Trophoblast cell (in vitro differentiated cells and primary cell): ENCODE measurements at regions not wholly inside any gene's neighbourhood (a gene's known extent, or its start where the extent isn't known, plus 50 kb on each side); places are given as distances from the start of the nearest gene placed in this dataset.
A peak's percentile ranks its signal among the peaks of the same experiment; 100 is the strongest.

Experiments used
- DNase-seq, 2 donors: peaks; one replicate each; pipeline ENCODE4 v3.0.0-alpha.2; 2016
- H2AFZ ChIP-seq: 2 replicates; pipeline ENCODE4 v1.6.1; 2013; ENCODE audit warnings: low read length, moderate library complexity, mild to moderate bottlenecking; ENCODE audit not compliant: insufficient read depth, poor library complexity
- H2AK5ac ChIP-seq: 2 replicates; pipeline ENCODE4 v1.6.1; 2013; ENCODE audit warnings: mild to moderate bottlenecking, low read length
- H2BK120ac ChIP-seq: 2 replicates; pipeline ENCODE4 v1.6.1; 2013; ENCODE audit warnings: low read length, mild to moderate bottlenecking, moderate library complexity; ENCODE audit not compliant: insufficient read depth, poor library complexity
- H2BK12ac ChIP-seq: 2 replicates; pipeline ENCODE4 v1.6.1; 2013; ENCODE audit warnings: mild to moderate bottlenecking, low read length, moderate library complexity
- H2BK5ac ChIP-seq: 2 replicates; pipeline ENCODE4 v1.6.1; 2013; ENCODE audit warnings: low read length, low read depth, moderate library complexity, mild to moderate bottlenecking; ENCODE audit not compliant: poor library complexity
- H3K14ac ChIP-seq: 2 replicates; pipeline ENCODE4 v1.6.1; 2013; ENCODE audit warnings: mild to moderate bottlenecking, low read length
- H3K18ac ChIP-seq: 2 replicates; pipeline ENCODE4 v1.6.1; 2013; ENCODE audit warnings: mild to moderate bottlenecking, low read length
- H3K23ac ChIP-seq: 2 replicates; pipeline ENCODE4 v1.6.1; 2013; ENCODE audit warnings: low read length
- H3K27ac ChIP-seq: 2 replicates; pipeline ENCODE4 v1.5.1; 2013; ENCODE audit warnings: low read depth, mild to moderate bottlenecking, inconsistent platforms, low read length, moderate library complexity
- H3K27me3 ChIP-seq: 2 replicates; pipeline ENCODE4 v1.6.1; 2013; ENCODE audit warnings: inconsistent platforms, mild to moderate bottlenecking, low read length, moderate library complexity; ENCODE audit not compliant: insufficient read depth
- H3K36me3 ChIP-seq, 2 experiments: 1 replicate in 1 of 2; 2 replicates in 1 of 2; pipeline ENCODE4 v1.6.1; 2013; ENCODE audit warnings: low read length in 2 of 2, mild to moderate bottlenecking in 2 of 2, moderate library complexity in 1 of 2; ENCODE audit not compliant: insufficient read depth in 2 of 2, control insufficient read depth in 1 of 2
- H3K4ac ChIP-seq: 2 replicates; pipeline ENCODE4 v1.6.1; 2013; ENCODE audit warnings: low read depth, mild to moderate bottlenecking, low read length, moderate library complexity
- H3K4me1 ChIP-seq, 2 experiments: 1 replicate in 1 of 2; 2 replicates in 1 of 2; pipeline ENCODE4 v1.6.1; 2013; ENCODE audit warnings: low read length in 2 of 2, mild to moderate bottlenecking in 2 of 2, moderate library complexity in 1 of 2; ENCODE audit not compliant: insufficient read depth in 2 of 2, control insufficient read depth in 1 of 2
- H3K4me2 ChIP-seq: 2 replicates; pipeline ENCODE4 v1.6.1; 2013; ENCODE audit warnings: inconsistent platforms, mild to moderate bottlenecking, low read length, moderate library complexity
- H3K4me3 ChIP-seq: 2 replicates; pipeline ENCODE4 v1.5.1; 2013; ENCODE audit warnings: mild to moderate bottlenecking, low read depth, low read length, inconsistent platforms
- H3K79me1 ChIP-seq: one replicate; pipeline ENCODE4 v1.6.1; 2013; ENCODE audit warnings: low read length
- H3K79me2 ChIP-seq: 2 replicates; pipeline ENCODE4 v1.6.1; 2013; ENCODE audit warnings: low read length, mild to moderate bottlenecking; ENCODE audit not compliant: control insufficient read depth, insufficient read depth, poor library complexity
- H3K9ac ChIP-seq: 2 replicates; pipeline ENCODE4 v1.6.1; 2013; ENCODE audit warnings: mild to moderate bottlenecking, low read length
- H3K9me3 ChIP-seq: 2 replicates; pipeline ENCODE4 v1.6.1; 2013; ENCODE audit warnings: low read depth, mild to moderate bottlenecking, control low read depth, inconsistent platforms, low read length; ENCODE audit not compliant: insufficient read depth
- H4K12ac ChIP-seq: 2 replicates; pipeline ENCODE4 v1.6.1; 2013; ENCODE audit warnings: low read depth, mild to moderate bottlenecking, low read length, moderate library complexity
- H4K8ac ChIP-seq: 2 replicates; pipeline ENCODE4 v1.6.1; 2013; ENCODE audit warnings: low read depth, mild to moderate bottlenecking, low read length, moderate library complexity
- H4K91ac ChIP-seq: one replicate; pipeline ENCODE4 v1.6.1; 2013; ENCODE audit warnings: low read depth, mild to moderate bottlenecking, low read length, moderate library complexity
- WGBS: extraction: QIAGEN DNeasy Blood & Tissue Kit; methylation state at CpG from one replicate; pipeline ENCODE4 v1.1.7; 2013; ENCODE audit warnings: missing lambda C conversion rate; ENCODE audit not compliant: insufficient read length, insufficient coverage; ENCODE audit errors: extremely low coverage; 5-methylcytosine and 5-hydroxymethylcytosine counted together

DNA sequence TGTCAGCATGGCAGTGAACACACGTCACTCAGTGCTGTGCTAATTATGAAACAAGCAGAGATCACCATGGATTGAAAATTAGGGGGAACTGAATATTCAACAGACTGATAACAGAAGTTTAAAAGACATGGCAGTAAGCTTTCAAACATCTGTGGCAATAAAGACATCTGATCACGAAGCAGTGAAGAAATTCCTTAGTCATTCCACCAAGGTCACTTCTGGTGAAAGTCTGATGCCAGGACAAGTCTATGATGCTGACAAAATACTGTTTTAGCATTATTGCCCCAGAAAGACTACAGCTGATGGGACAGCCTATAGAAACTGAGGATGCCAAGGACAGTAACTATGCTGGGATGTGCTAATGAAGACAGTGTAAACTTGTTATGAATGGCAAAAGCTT lies 126.9 kb upstream of the RBM19 start:
- Histone ChIP-seq H4K91ac (no peak overlapping the region), H3K27ac (no peak overlapping the region), H3K4ac (no peak overlapping the region)

GRCh38 chr12:114090211-114090610 lies 124.1 kb upstream of the RBM19 start:
- H3K36me3 ChIP-seq = no peaks in the 10 kb centered on the region
- H3K4me3 ChIP-seq = no peak overlapping the region
- no peak overlapping the region for H2AFZ ChIP-seq
- H4K12ac ChIP-seq = no peak overlapping the region
- no peak overlapping the region for H2AK5ac ChIP-seq
- no peak overlapping the region for H2BK5ac ChIP-seq
- H3K27ac ChIP-seq = no peak overlapping the region
- H2BK120ac ChIP-seq = no peak overlapping the region
- H3K4me1 ChIP-seq = no peaks in the 10 kb centered on the region
- no peaks in the 10 kb centered on the region for H3K79me2 ChIP-seq
- no peak for DNase-seq
- no peaks in the 10 kb centered on the region for H3K27me3 ChIP-seq
- no peak overlapping the region for H3K23ac ChIP-seq
- H3K18ac ChIP-seq = no peak overlapping the region
- no peaks in the 10 kb centered on the region for H3K79me1 ChIP-seq
- no peak overlapping the region for H4K8ac ChIP-seq
- no peak overlapping the region for H4K91ac ChIP-seq
- no CpG with 5 or more reads among the region's 5 CpGs for WGBS
- H3K4me2 ChIP-seq = no peak overlapping the region
- no peak overlapping the region for H3K9ac ChIP-seq
- H2BK12ac ChIP-seq = no peak overlapping the region
- no peak overlapping the region for H3K14ac ChIP-seq
- H3K9me3 ChIP-seq = peaks cover 7% of the 10 kb centered on the region
- H3K4ac ChIP-seq = no peak overlapping the region

More for the DNA sequence above, 126.9 kb upstream of the RBM19 start:
- Histone ChIP-seq H3K23ac (no peak overlapping the region), H2BK120ac (no peak overlapping the region), H3K36me3 (no peaks in the 10 kb centered on the region), H2BK5ac (no peak overlapping the region), H3K18ac (no peak overlapping the region), H3K9ac (no peak overlapping the region), H3K79me2 (no peaks in the 10 kb centered on the region), H3K14ac (no peak overlapping the region), H2AK5ac (no peak overlapping the region), H3K4me3 (no peak overlapping the region), H3K79me1 (no peaks in the 10 kb centered on the region), H3K9me3 (peaks cover 10% of the 10 kb centered on the region), H4K8ac (no peak overlapping the region), H3K4me1 (no peaks in the 10 kb centered on the region), H3K27me3 (no peaks in the 10 kb centered on the region), H2BK12ac (no peak overlapping the region), H2AFZ (no peak overlapping the region), H4K12ac (no peak overlapping the region), H3K4me2 (no peak overlapping the region)
- DNase-seq = no peak
- WGBS = no CpG with 5 or more reads among the region's 2 CpGs

DNA sequence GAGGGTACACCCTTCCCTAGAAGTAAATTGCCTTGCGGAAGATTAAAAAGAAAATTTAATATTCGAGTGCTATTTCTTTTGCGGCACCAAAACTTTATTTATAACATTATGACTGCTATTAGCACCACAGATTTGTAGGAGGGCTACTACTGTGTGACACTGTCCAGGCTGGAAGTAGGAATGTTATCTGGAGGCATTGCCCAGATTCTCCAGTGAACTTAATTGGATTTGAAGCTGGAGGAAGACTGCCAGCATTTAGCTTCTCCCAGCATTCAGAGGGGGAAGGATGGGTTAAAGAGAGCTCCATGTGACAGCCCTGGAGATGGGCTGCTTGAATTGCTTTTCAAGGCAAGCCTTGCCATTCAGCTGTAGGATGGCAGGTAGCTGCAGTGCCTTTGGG lies 107.0 kb upstream of the RBM19 start:
- no peak overlapping the region for H2AK5ac ChIP-seq
- no peak overlapping the region for H4K8ac ChIP-seq
- no peak overlapping the region for H3K4ac ChIP-seq
- H3K14ac ChIP-seq = no peak overlapping the region
- H3K4me1 ChIP-seq = no peaks in the 10 kb centered on the region
- H3K36me3 ChIP-seq = no peaks in the 10 kb centered on the region
- H3K9me3 ChIP-seq = no peaks in the 10 kb centered on the region
- no peaks in the 10 kb centered on the region for H3K79me2 ChIP-seq
- H2BK12ac ChIP-seq = no peak overlapping the region
- no peak overlapping the region for H4K12ac ChIP-seq
- H3K9ac ChIP-seq = no peak overlapping the region
- no peak overlapping the region for H3K23ac ChIP-seq
- H3K18ac ChIP-seq = no peak overlapping the region
- no peaks in the 10 kb centered on the region for H3K79me1 ChIP-seq
- H4K91ac ChIP-seq = no peak overlapping the region
- no peaks in the 10 kb centered on the region for H3K27me3 ChIP-seq
- H2BK120ac ChIP-seq = no peak overlapping the region
- no peak overlapping the region for H3K4me2 ChIP-seq
- H2BK5ac ChIP-seq = no peak overlapping the region
- H3K4me3 ChIP-seq = no peak overlapping the region
- H3K27ac ChIP-seq = no peak overlapping the region
- no peak overlapping the region for H2AFZ ChIP-seq
- no peak for DNase-seq
- WGBS = no CpG with 5 or more reads among the region's 3 CpGs

DNA sequence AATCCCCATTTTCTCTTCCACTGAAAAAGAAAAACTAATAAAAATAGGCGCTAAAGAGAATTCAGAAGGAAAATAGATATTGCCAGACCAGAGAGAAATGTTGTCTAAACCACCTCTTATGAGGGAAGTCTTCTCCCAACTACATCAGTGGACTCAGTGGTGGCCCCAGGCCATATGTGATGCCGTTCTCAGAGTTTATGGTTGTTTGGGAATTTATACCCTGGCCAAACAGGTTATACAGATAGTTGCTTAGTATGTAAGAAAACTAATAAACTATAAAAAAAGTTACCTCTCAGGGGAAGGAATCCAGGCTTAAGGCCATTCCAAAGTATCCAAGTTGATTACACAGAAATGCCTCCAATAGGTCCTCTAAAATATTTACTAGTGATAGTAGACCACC lies 103.4 kb upstream of the RBM19 start:
- Histone ChIP-seq H2BK12ac (no peak overlapping the region), H2AK5ac (no peak overlapping the region), H3K9me3 (peaks cover 3% of the 10 kb centered on the region), H3K4me1 (no peaks in the 10 kb centered on the region), H3K79me1 (no peaks in the 10 kb centered on the region), H2BK120ac (no peak overlapping the region), H3K4me3 (no peak overlapping the region), H3K4me2 (no peak overlapping the region), H4K12ac (no peak overlapping the region), H2AFZ (no peak overlapping the region), H3K14ac (no peak overlapping the region), H3K18ac (no peak overlapping the region), H3K9ac (no peak overlapping the region), H3K36me3 (no peaks in the 10 kb centered on the region), H3K79me2 (no peaks in the 10 kb centered on the region), H3K23ac (no peak overlapping the region), H3K4ac (no peak overlapping the region), H3K27me3 (no peaks in the 10 kb centered on the region), H3K27ac (no peak overlapping the region), H2BK5ac (no peak overlapping the region), H4K8ac (no peak overlapping the region), H4K91ac (no peak overlapping the region)
- peak in 1 of 2 donors; percentile 17 for DNase-seq
- WGBS = no CpG with 5 or more reads among the region's 2 CpGs
